ENCODE measurements at regions not wholly inside any gene's neighbourhood (a gene's known extent, or its start where the extent isn't known, plus 50 kb on each side); places are given as distances from the start of the nearest gene placed in this dataset.

- no peak for DNase-seq (ENCODE audit: low read depth)
Measured at GRCh38 chr5:81914696-81915095, 57.1 kb upstream of the ATG10 start.

- DNase-seq (ENCODE audit: low read depth): no peak
Measured at GRCh38 chr5:81912933-81913332, 58.9 kb upstream of the ATG10 start.

GRCh38 chr5:81909677-81910076 lies 62.1 kb upstream of the ATG10 start:
- no peak for DNase-seq (ENCODE audit: low read depth)

- DNase-seq (ENCODE audit: low read depth): no peak
Measured at GRCh38 chr5:81908771-81909170, 63.1 kb upstream of the ATG10 start.

DNA sequence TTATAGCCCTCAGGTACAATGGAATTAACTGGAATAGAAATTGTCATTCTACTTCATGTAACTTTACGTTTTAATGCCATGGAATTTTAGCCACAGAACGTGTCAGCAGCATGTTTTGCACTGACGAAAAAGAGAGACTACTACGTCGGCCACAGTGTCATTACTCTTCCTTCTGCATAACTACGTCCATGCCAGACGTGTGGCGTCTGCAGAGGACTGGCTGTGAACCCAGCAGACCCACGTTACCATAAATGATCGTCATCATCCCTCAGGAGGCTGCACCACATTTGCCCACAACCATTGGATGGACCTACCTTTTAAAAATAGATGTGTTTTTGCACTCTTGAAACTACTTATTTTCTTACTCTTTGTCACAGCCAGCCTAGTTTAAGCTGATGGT lies 63.8 kb upstream of the ATG10 start:
- DNase-seq (ENCODE audit: low read depth): no peak

DNA sequence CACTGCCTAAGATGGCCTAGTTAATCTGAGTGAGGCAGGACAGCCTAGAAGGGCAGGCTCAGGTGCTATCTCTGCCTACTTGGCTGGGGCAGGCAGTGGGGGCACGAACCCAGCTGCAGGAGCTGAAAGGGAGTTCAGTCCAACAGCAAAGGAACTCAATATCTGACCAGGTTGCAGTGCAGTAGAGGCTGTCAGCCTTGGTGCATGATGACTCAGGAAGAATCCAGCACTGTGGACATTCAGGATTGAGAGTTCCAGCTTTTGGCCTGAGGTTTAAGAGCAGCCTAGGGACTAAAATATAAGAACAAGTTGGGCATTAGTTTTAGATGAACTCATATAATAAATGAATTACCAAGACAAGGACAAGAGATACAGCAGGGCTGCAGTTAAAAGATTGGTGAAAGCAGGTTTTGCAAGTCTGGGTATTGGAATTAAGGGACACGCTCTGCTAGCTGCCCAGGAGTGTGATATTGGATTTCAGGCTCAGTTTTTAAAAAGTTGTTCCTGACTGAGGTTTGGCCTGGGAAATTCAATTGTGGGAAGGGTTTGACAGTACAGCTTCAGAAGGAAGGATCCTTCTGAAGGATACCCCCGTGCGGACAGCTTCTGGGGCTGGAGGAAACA lies 64.7 kb upstream of the ATG10 start:
- DNase-seq (ENCODE audit: low read depth): no peak

DNA sequence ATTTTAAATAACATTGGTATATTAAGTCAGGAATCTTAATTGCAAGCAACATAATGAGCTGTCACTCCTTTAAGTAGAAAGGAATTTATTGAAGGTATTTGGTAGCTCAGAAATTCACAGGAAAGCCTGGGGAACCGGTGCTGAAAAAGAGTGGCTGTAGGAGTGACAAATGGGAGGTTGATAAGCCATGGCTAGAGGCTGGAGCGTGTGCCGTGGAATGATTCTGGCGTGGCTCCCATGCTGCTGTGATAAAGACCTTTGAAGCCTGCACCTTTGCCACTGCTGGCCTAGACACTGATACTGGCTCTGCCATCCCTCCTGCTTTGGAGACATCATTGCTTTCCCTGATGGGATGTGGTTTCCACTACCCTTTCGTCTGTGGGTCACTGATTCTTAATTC lies 65.7 kb upstream of the ATG10 start:
- no peak for DNase-seq (ENCODE audit: low read depth)

- DNase-seq (ENCODE audit: low read depth): no peak
Measured at GRCh38 chr5:81904861-81905260, 67.0 kb upstream of the ATG10 start.

DNA sequence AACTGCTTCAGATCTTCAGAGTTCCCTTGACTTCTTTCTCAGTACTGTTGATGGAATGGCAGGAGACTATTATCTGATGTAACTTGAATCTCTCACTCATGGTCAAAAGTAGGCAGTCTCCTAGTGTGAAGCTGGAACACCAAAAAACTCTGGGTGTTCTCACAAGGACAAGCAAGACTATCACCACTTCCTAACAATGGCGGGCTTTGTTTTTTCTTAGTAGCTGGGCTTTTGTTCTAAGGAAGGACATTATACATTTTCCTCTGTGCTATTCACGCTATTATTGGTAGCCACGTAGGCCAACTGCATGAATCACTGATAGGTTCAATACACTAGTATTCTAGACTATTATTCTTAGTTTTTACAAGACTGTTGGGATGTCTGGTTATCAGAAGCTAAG lies 67.7 kb upstream of the ATG10 start:
- no peak for DNase-seq (ENCODE audit: low read depth)

DNA sequence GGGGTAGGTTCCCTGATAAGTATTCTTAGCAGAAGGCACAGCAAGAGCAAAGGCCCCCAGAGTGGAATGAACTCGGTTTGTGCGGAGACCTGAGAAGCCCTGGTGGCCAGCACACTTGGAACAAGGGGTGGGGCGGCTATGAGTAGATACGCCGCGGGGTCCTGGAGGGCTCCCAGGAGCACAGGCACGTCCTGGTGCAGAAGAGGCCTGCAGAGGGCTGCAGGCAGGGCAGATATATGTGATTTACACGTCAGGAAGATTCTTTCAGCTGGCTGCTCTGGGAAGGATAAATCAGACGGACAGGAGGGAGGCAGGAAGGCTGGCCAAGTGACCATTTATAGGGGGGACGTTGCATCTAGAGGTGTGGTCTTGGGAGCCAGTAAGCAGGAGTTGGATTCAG lies 70.2 kb upstream of the ATG10 start:
- DNase-seq (ENCODE audit: low read depth): no peak

- DNase-seq (ENCODE audit: low read depth): no peak
Measured at GRCh38 chr5:81899123-81899522, 72.7 kb upstream of the ATG10 start.

DNA sequence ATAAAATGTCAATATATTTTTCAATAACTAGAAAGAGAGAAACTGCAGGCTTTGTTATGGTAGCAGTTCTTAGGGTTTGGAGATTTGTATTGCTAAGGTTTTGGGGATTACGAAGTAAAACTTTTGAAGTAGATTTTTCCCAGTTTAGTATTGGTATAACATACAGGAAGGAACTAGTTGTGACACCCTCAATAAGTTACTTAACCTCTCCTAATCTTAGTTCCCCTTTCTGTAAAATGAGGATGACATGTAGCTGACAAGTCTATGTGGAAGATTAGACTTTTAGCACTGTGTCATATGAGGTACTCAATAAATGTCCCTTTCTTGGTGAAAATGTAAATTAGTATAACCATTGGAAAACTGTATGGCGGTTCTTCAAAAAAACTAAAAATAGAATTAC lies 73.4 kb upstream of the ATG10 start:
- DNase-seq (ENCODE audit: low read depth): no peak

DNA sequence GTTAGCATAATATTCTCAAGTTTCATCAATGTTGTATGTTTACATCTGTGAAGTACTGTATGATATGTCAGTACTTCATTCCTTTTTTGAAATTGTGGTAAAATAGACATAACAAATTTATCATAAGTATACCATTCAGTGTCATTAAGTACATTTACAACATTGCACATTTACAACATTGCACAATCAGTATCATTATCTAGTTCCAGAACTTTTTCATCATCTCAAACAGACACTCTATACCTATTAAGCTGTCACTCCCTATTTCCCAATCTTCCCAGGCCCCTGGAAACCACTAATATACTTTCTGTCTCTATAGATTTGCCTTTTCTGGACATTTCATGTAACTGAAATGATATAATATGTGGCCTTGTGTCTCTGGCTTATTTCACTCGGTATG lies 75.1 kb upstream of the ATG10 start:
- no peak for DNase-seq (ENCODE audit: low read depth)

DNA sequence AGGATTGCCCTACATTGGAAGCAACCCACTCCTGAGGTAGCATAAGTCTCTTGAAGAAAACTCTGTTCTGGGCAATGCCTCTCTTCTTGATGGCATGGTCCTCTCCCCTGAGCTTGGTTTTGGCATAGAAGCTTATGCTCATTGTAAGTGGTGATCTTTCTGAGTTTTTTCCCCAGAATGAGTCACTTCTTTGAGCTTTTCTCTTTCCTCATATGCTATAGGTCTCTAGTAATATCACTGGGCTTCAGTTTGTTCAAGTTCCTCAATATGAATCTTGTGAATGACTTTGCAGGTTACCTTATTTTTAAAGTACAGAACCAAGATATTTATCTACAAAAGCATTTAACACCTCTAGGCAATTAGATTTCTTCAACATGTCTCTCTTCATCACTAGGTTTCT lies 76.5 kb upstream of the ATG10 start:
- no peak for DNase-seq (ENCODE audit: low read depth)

DNA sequence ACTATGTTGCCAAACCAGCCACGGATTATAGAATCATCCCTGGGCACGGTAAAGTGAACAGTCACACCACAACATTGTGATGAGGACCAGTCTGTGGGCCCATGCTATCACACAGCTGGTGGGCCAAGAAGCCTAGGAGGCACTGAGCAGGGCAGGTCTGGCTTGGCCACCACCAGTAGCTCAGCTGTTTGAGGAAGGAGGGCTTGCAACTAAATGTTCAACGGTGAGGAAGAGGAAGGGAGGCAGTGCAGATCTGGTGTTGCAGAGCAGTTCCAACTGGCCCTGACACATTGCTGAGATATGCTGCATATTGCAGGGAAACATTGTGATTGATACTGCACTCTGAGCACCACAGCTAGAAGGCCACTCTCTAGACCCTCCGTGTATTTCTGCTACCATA lies 77.9 kb upstream of the ATG10 start:
- no peak for DNase-seq (ENCODE audit: low read depth)

DNA sequence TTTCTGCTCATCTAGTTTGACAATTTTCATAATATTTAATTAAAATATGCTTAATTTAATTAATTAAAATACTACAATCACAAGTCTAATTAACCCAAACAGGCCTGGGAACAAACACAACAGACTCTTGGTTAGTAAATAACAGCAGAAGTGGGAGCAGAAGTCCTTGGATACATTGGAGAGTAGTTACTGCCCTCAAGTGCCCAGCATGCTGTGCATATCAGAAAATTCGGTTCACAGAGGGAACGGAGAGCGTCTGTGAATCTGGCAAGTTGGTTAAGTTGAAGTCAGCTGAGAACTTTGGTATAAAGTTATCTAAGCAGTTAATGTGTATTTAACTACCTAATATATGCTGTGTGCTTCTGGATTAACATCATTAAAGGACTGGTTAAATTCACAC lies 87.0 kb upstream of the ATG10 start:
- DNase-seq (ENCODE audit: low read depth): no peak

- no peak for DNase-seq (ENCODE audit: low read depth)
Measured at GRCh38 chr5:81883371-81883770, 88.5 kb upstream of the ATG10 start.

DNA sequence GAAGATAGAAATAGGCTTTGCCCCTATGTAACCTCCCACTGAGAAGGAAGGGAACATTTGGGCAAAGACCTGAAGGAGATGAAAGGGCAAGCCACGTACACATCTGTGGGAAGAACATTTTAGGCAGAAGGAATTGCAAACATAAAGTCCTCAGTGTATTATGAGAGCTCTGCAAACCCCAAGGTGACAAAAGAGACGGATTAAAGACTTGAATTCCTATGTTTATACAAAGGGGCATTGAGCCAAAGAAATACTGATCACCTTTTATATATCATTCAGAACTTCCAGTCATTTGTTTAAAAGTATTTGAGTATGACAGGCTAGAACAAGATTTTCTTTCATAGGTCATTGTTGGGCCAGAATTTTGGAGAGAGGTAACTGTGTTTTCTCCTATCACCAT lies 90.2 kb upstream of the ATG10 start:
- DNase-seq (ENCODE audit: low read depth): no peak

DNA sequence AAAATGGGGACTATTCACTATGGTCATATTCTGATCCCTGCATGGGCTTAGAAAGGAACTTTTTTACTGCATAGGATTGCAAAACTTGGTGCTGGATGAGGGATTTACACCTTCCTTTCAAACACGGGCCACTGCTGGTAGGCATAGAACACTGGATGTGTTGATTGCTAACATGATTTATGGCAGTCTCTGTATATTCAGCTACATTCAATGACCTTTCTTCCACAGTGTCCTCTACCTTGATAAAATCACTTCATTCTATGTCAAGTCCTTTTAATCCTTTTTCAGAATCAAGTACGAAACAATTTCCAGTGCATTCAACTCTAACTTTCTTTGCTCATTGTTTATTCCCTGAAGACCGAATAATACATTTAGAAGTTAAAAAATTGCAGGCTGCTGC lies 91.9 kb upstream of the ATG10 start:
- no peak for DNase-seq (ENCODE audit: low read depth)

DNA sequence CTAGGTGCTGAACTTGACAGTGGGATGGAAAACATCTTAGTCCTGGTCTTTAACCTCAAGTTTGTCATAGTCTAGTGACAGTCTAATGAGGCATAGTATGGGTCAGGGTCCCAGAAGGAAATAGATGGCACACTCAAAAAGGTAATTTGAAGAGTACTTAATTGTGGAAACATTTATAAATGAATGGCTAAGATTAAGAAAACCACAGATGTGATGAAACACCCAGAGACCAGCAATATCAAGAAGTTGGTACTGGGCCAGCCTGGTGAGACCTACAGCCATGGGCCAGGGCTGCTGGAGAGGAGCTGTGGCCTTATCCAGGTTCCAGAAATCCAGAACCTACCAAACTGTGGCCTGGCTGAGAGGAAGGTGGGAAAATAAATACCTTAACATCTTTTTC lies 93.5 kb upstream of the ATG10 start:
- no peak for DNase-seq (ENCODE audit: low read depth)

DNA sequence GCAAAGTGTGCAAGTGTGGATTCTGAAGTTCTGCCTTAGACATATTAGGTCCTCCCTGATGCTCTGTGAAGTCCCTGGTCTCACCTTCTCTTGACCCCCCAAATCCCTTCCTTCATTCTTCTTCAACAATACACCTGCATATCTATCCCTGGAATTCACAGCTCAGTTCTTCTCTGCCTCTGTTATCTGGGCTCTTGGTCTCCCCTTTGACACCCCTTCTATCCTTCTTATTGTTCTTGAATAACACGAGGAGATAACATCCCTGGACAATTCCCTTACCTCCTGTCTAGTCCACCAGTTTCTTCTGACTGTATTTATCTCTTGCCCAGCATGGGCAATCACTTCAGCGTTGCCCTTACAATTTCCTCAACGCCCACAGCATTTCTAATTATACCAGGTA lies 104.8 kb upstream of the ATG10 start:
- DNase-seq (ENCODE audit: low read depth): no peak

DNA sequence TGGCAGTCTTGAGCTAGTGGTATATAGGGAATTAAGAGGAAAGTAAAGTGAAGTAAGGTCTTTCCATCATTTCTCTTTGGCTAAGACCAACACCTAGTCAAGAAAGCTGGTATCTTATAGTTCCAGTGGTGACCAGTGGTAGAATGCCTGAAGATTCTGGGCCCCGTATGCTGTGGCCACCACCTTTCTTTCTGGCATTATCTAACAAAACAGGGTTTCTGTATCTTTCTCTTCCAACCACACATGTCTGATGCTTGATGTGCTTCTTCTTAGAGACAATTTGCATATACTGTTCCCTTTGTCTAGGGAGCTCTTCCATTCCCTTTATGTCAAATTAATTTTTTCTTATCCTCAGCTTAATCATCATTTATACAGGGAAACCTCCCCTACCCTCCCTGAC lies 109.9 kb upstream of the SSBP2 start:
- DNase-seq (ENCODE audit: low read depth): no peak

DNA sequence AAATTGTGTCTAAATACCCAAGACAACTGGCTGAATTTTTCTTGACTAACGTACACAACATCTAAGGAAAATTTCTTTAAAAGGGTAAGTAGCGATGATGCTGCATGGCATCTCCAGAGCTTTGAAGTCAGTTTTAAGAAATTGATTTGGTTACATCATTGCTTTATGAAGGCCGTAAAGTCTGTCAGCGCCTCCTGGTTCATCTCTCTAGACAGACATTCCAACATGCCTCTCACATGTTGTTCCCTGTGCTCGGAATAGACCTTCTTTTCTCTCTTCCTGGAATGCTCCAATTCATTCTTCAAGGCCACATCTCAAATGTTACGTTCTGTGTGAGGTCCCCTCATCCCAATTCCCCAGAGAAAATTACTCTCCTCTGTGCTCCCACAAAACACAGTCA lies 108.7 kb upstream of the SSBP2 start:
- DNase-seq (ENCODE audit: low read depth): no peak
